CD4-positive, alpha-beta T cell (primary cell): ENCODE measurements at regions not wholly inside any gene's neighbourhood (a gene's known extent, or its start where the extent isn't known, plus 50 kb on each side); places are given as distances from the start of the nearest gene placed in this dataset.

Source experiments
- ATAC-seq: fragments of 200-7000 bp; cut with Tn5 transposase; one replicate; pipeline ENCODE4 v1.10.0; 2022; ENCODE audit warnings: mild to moderate bottlenecking; ENCODE audit not compliant: poor library complexity
- CTCF ChIA-PET: fragments of 350-600 bp; sonication (Branson Sonifier 250); formaldehyde crosslinking; loops from one replicate; lab custom pipeline; 2021; ENCODE audit warnings: antibody characterized with exemption, inconsistent platforms; lab: Charles Lee
- POLR2A ChIA-PET: fragments of 350-600 bp; sonication (Branson Sonifier 250); formaldehyde crosslinking; loops from one replicate; lab custom pipeline; 2021; ENCODE audit warnings: antibody characterized with exemption, inconsistent platforms; lab: Charles Lee
- DNase-seq, 14 experiments: peaks; one replicate each; pipeline ENCODE4 v3.0.0-alpha.2; 2013 to 2020; ENCODE audit warnings: mixed read lengths in 2 of 14
- H3K27ac ChIP-seq, 2 donors: one replicate each; pipeline versions ENCODE4 v1.5.1 to v1.7.0; 2013; ENCODE audit warnings: low read length in 2 of 2, low read depth in 1 of 2, mild to moderate bottlenecking in 1 of 2
- H3K27me3 ChIP-seq, 2 experiments: 1 replicate in 1 of 2; 2 replicates in 1 of 2; pipeline versions ENCODE4 v1.6.1 to v1.7.0; 2013; ENCODE audit warnings: low read length in 2 of 2, control low read depth in 1 of 2, mild to moderate bottlenecking in 1 of 2, moderate library complexity in 1 of 2; ENCODE audit not compliant: insufficient read depth in 2 of 2, control insufficient read depth in 1 of 2
- H3K36me3 ChIP-seq: one replicate; pipeline ENCODE4 v1.6.1; 2013; ENCODE audit warnings: low read length, control low read depth; ENCODE audit not compliant: insufficient read depth
- H3K4me1 ChIP-seq: one replicate; pipeline ENCODE4 v1.6.1; 2013; ENCODE audit warnings: low read length, control low read depth; ENCODE audit not compliant: insufficient read depth
- H3K4me3 ChIP-seq: one replicate; pipeline ENCODE4 v1.5.1; 2013; ENCODE audit warnings: mild to moderate bottlenecking, low read length, moderate library complexity
- H3K9me3 ChIP-seq, 2 experiments: 1 replicate in 1 of 2; 2 replicates in 1 of 2; pipeline versions ENCODE4 v1.6.1 to v1.7.0; 2013; ENCODE audit warnings: low read length in 2 of 2, mild to moderate bottlenecking in 2 of 2, control low read depth in 1 of 2, moderate library complexity in 1 of 2; ENCODE audit not compliant: control insufficient read depth in 1 of 2, insufficient read depth in 1 of 2
- H3K27ac Mint-ChIP-seq: one replicate; pipeline ENCODE4 v1.8.0; 2020; ENCODE audit warnings: mixed read lengths
- H3K27me3 Mint-ChIP-seq: one replicate; pipeline ENCODE4 v1.8.0; 2021; ENCODE audit warnings: mixed read lengths
- H3K36me3 Mint-ChIP-seq: one replicate; pipeline ENCODE4 v1.8.0; 2021; ENCODE audit warnings: low read depth, mixed read lengths
- H3K4me1 Mint-ChIP-seq: one replicate; pipeline ENCODE4 v1.8.0; 2021; ENCODE audit warnings: low read depth, mixed read lengths
- H3K4me3 Mint-ChIP-seq: one replicate; pipeline ENCODE4 v1.8.0; 2020; ENCODE audit warnings: mild to moderate bottlenecking, mixed read lengths
- H3K9me3 Mint-ChIP-seq: one replicate; pipeline ENCODE4 v1.8.0; 2020; ENCODE audit warnings: mixed read lengths
- intact Hi-C, 2 experiments: fragments of 100-400 bp; cut with DNase I in 1 of 2; cut with micrococcal nuclease in 1 of 2; formaldehyde crosslinking; loops; one replicate each; pipeline versions ENCODE4 v1.15.1 to v1.9.0; 2023 to 2025; cut with DNase I, micrococcal nuclease
- TF ChIP-seq, protein P1 (sequence below): fragments of 200-600 bp; IDR thresholded peaks from one replicate; pipeline ENCODE4 v1.8.0; 2022; ENCODE audit warnings: antibody characterized with exemption, mild to moderate bottlenecking

DNA sequence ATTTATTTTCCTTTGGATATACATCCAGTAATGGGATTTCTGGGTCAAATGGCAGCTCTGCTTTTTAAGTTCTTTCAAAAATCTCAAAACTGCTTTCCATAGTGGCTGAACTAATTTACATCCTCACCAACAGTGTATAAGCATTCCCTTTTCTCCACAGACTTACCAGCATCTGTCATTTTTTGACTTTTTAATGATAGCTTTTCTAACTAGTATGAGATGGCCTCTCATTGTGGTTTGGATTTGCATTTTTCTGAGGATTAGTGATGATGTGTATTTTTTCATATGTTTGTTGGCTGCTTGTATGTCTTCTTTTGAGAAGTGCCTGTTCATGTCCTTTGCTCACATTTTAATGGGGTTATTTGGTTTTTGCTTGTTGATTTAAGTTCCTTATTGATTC is 90.0 kb upstream of the HMHB1 start:
- no peak overlapping the region for H3K27ac Mint-ChIP-seq
- intact Hi-C loops: no loop called here
- Histone ChIP-seq H3K4me3 (no peak overlapping the region), H3K9me3 (peaks cover 5 to 11% of the 10 kb centered on the region in 2 experiments), H3K36me3 (no peaks in the 10 kb centered on the region), H3K27me3 (no peaks in the 10 kb centered on the region), H3K4me1 (no peaks in the 10 kb centered on the region), H3K27ac (no peak overlapping the region)
- no peaks in the 10 kb centered on the region for H3K36me3 Mint-ChIP-seq
- ChIA-PET CTCF (no interaction called here), POLR2A (no interaction called here)
- H3K9me3 Mint-ChIP-seq: peaks cover 13% of the 10 kb centered on the region
- no peaks in the 10 kb centered on the region for H3K4me1 Mint-ChIP-seq
- H3K4me3 Mint-ChIP-seq: no peak overlapping the region
- ATAC-seq (no peak), DNase-seq (no peak)
- TF ChIP-seq, protein P1, sequence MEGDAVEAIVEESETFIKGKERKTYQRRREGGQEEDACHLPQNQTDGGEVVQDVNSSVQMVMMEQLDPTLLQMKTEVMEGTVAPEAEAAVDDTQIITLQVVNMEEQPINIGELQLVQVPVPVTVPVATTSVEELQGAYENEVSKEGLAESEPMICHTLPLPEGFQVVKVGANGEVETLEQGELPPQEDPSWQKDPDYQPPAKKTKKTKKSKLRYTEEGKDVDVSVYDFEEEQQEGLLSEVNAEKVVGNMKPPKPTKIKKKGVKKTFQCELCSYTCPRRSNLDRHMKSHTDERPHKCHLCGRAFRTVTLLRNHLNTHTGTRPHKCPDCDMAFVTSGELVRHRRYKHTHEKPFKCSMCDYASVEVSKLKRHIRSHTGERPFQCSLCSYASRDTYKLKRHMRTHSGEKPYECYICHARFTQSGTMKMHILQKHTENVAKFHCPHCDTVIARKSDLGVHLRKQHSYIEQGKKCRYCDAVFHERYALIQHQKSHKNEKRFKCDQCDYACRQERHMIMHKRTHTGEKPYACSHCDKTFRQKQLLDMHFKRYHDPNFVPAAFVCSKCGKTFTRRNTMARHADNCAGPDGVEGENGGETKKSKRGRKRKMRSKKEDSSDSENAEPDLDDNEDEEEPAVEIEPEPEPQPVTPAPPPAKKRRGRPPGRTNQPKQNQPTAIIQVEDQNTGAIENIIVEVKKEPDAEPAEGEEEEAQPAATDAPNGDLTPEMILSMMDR: no peak
- no peaks in the 10 kb centered on the region for H3K27me3 Mint-ChIP-seq

DNA sequence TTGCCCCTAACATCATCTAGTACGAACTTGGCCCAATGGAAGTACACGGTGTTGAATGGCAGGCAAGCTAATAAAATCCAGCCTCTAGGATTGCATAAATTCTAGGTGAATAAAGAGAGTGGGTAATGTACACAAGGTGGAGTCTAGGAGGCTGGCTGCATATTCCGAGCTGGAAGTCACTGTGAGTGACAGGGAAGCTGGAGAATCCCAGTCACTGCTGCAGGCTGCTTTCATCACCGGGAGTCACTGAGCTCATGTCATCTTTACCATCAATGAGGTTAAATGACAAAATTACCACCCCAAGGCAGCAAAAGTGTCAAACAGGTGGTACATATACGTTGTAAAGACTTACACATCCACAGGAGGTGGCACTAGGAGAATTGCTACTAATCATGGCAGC is 91.3 kb upstream of the HMHB1 start:
- no peak for ATAC-seq
- no peak overlapping the region for H3K4me3 Mint-ChIP-seq
- Histone ChIP-seq H3K27me3 (no peaks in the 10 kb centered on the region), H3K4me3 (no peak overlapping the region), H3K27ac (no peak overlapping the region), H3K4me1 (no peaks in the 10 kb centered on the region), H3K36me3 (no peaks in the 10 kb centered on the region), H3K9me3 (peaks cover 5 to 11% of the 10 kb centered on the region in 2 experiments)
- no peak for DNase-seq
- CTCF ChIA-PET: no interaction called here
- POLR2A ChIA-PET: no interaction called here
- H3K36me3 Mint-ChIP-seq: no peaks in the 10 kb centered on the region
- H3K4me1 Mint-ChIP-seq: no peaks in the 10 kb centered on the region
- H3K9me3 Mint-ChIP-seq: peaks cover 13% of the 10 kb centered on the region
- H3K27ac Mint-ChIP-seq: no peak overlapping the region
- intact Hi-C loops: no loop called here
- TF ChIP-seq, protein P1: no peak
- H3K27me3 Mint-ChIP-seq: no peaks in the 10 kb centered on the region

DNA sequence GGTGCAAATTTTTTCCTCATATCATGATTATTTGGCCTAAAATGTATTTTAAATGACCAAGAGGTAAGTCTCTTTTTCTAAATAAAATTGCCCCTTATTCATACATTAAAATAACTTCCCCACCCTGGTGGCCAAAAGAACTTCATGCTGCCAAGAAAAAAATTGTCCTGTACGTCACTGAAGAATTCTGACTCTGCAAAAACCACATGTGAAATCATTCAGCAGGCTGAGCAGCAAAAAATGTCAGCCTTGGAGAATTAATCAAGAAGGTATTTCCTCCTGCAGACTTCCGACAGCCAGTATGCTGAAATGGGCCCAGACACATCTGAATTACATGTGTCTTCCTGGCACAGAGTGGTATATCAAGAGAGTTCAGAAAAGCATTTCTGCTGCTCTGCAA is 94.6 kb upstream of the HMHB1 start:
- intact Hi-C loops: no loop called here
- DNase-seq: peak in 1 of 14 experiments; percentile 21
- H3K36me3 Mint-ChIP-seq: no peaks in the 10 kb centered on the region
- no peaks in the 10 kb centered on the region for H3K9me3 ChIP-seq
- H3K27me3 Mint-ChIP-seq: no peaks in the 10 kb centered on the region
- no peak overlapping the region for H3K4me3 ChIP-seq
- ChIA-PET POLR2A (no interaction called here), CTCF (no interaction called here)
- H3K4me1 Mint-ChIP-seq: no peaks in the 10 kb centered on the region
- H3K27ac ChIP-seq: no peak overlapping the region
- H3K4me1 ChIP-seq: no peaks in the 10 kb centered on the region
- TF ChIP-seq, protein P1: no peak
- no peak overlapping the region for H3K4me3 Mint-ChIP-seq
- H3K36me3 ChIP-seq: no peaks in the 10 kb centered on the region
- no peak for ATAC-seq
- no peaks in the 10 kb centered on the region for H3K27me3 ChIP-seq
- H3K9me3 Mint-ChIP-seq: peaks cover 3% of the 10 kb centered on the region
- H3K27ac Mint-ChIP-seq: no peak overlapping the region
